Esophagus muscularis mucosa (tissue), 3 donors: ENCODE measurements at regions not wholly inside any gene's neighbourhood (a gene's known extent, or its start where the extent isn't known, plus 50 kb on each side); places are given as distances from the start of the nearest gene placed in this dataset.

Source experiments
- CTCF ChIP-seq, 3 experiments: fragments of 200-600 bp in 2 of 3; fragments of 450-650 bp in 1 of 3; sonication (generic) in 2 of 3; IDR thresholded peaks; one replicate each; pipeline ENCODE4 v1.5.1; 2017 to 2019; ENCODE audit warnings: antibody characterized with exemption in 3 of 3, mild to moderate bottlenecking in 2 of 3, moderate library complexity in 1 of 3
- POLR2A ChIP-seq: fragments of 450-650 bp; IDR thresholded peaks from one replicate; pipeline ENCODE4 v1.6.1; 2017; ENCODE audit warnings: antibody characterized with exemption, moderate library complexity, mild to moderate bottlenecking, low read depth
- POLR2AphosphoS5 ChIP-seq, 2 donors: sonication (generic); formaldehyde crosslinking; IDR thresholded peaks; one replicate each; pipeline ENCODE4 v1.6.1; 2017; ENCODE audit warnings: antibody characterized with exemption in 2 of 2

- TF ChIP-seq POLR2AphosphoS5 (IDR thresholded peaks at IDR 0.05) (no peak), CTCF (IDR thresholded peaks at IDR 0.05) (no peak), POLR2A (no peak)
These were observed 77.3 kb upstream of the KCNH7 start for GRCh38 chr2:162915858-162916257.
